B cell (primary cell): ENCODE measurements at regions not wholly inside any gene's neighbourhood (a gene's known extent, or its start where the extent isn't known, plus 50 kb on each side); places are given as distances from the start of the nearest gene placed in this dataset.

ENCODE experiments used
- ATAC-seq: fragments of 200-7000 bp; cut with Tn5 transposase; one replicate; pipeline ENCODE4 v1.10.0; 2021; ENCODE audit warnings: low read depth, mild to moderate bottlenecking, moderate number of reproducible peaks, moderate library complexity
- CTCF ChIA-PET: fragments of 350-600 bp; sonication (Branson Sonifier 250); formaldehyde crosslinking; loops from one replicate; lab custom pipeline; 2021; ENCODE audit warnings: antibody characterized with exemption, inconsistent platforms; lab: Charles Lee
- POLR2A ChIA-PET: fragments of 350-600 bp; sonication (Branson Sonifier 250); formaldehyde crosslinking; loops from one replicate; lab custom pipeline; 2021; ENCODE audit warnings: antibody characterized with exemption; lab: Charles Lee
- DNase-seq: peaks from one replicate; pipeline ENCODE4 v3.0.0; 2013
- H2AFZ ChIP-seq: 2 replicates; pipeline ENCODE4 v1.6.1; 2012; ENCODE audit warnings: mild to moderate bottlenecking, low read depth, low read length; ENCODE audit not compliant: insufficient read depth, poor library complexity, severe bottlenecking
- H3K27ac ChIP-seq, 2 donors: 1 replicate in 1 of 2; 2 replicates in 1 of 2; pipeline ENCODE4 v1.5.1; 2012 to 2013; ENCODE audit warnings: low read length in 2 of 2, mild to moderate bottlenecking in 2 of 2, moderate library complexity in 1 of 2
- H3K27me3 ChIP-seq, 4 experiments: fragments of 200-600 bp in 1 of 4; sonication (generic) in 1 of 4; replicated peaks in 1 of 4; 1 replicate in 2 of 4; 2 replicates in 2 of 4; pipeline versions ENCODE4 v1.6.1 to v1.7.0; 2013 to 2016; ENCODE audit warnings: low read length in 3 of 4, mild to moderate bottlenecking in 2 of 4, mixed read lengths in 1 of 4, moderate library complexity in 1 of 4; ENCODE audit not compliant: insufficient read depth in 4 of 4, control insufficient read depth in 3 of 4; ENCODE audit errors: control extremely low read depth in 1 of 4
- H3K36me3 ChIP-seq, 2 experiments: replicated peaks in 1 of 2; 1 replicate in 1 of 2; 2 replicates in 1 of 2; pipeline versions ENCODE4 v1.6.1 to v1.7.1; 2013; ENCODE audit warnings: low read length in 1 of 2; ENCODE audit not compliant: insufficient read depth in 2 of 2, control insufficient read depth in 1 of 2; ENCODE audit errors: control extremely low read depth in 1 of 2, extremely low read depth in 1 of 2
- H3K4me1 ChIP-seq, 2 donors: fragments of 200-600 bp in 1 of 2; sonication (generic) in 1 of 2; 1 replicate in 1 of 2; 2 replicates in 1 of 2; pipeline versions ENCODE4 v1.5.1 to v1.6.1; 2013 to 2017; ENCODE audit warnings: low read length in 2 of 2; ENCODE audit not compliant: control insufficient read depth in 2 of 2, insufficient read depth in 2 of 2
- H3K4me2 ChIP-seq: replicated peaks from 2 replicates; pipeline ENCODE3; 2012; ENCODE audit warnings: mild to moderate bottlenecking, low read depth, low read length; ENCODE audit not compliant: poor library complexity, severe bottlenecking
- H3K4me3 ChIP-seq, 5 experiments: fragments of 200-600 bp in 1 of 5; sonication (generic) in 1 of 5; 1 replicate in 3 of 5; 2 replicates in 2 of 5; pipeline versions ENCODE4 v1.5.1 to v1.7.0; 2011 to 2016; ENCODE audit warnings: low read length in 4 of 5, mild to moderate bottlenecking in 4 of 5, low read depth in 2 of 5, control low read depth in 1 of 5, moderate library complexity in 1 of 5; ENCODE audit not compliant: insufficient read depth in 1 of 5; ENCODE audit errors: control extremely low read depth in 1 of 5, extremely low read depth in 1 of 5
- H3K79me2 ChIP-seq: fragments of 200-600 bp; sonication (generic); one replicate; pipeline ENCODE4 v1.6.0; 2016; ENCODE audit warnings: low read length; ENCODE audit not compliant: control insufficient read depth, insufficient read depth
- H3K9ac ChIP-seq: fragments of 200-600 bp; sonication (generic); 2 replicates; pipeline ENCODE4 v1.6.1; 2017; ENCODE audit warnings: mild to moderate bottlenecking, low read length, moderate library complexity
- H3K9me3 ChIP-seq, 3 donors: one replicate each; pipeline versions ENCODE4 v1.6.1 to v1.7.1; 2013; ENCODE audit warnings: low read length in 2 of 3; ENCODE audit not compliant: control insufficient read depth in 2 of 3, insufficient read depth in 1 of 3; ENCODE audit errors: control extremely low read depth in 1 of 3
- H4K20me1 ChIP-seq: 2 replicates; pipeline ENCODE4 v1.6.0; 2012; ENCODE audit warnings: mild to moderate bottlenecking, low read length; ENCODE audit not compliant: insufficient read depth, control insufficient read depth, poor library complexity, severe bottlenecking
- H3K27ac Mint-ChIP-seq: one replicate; pipeline ENCODE4 v1.8.0; 2021; ENCODE audit warnings: mixed read lengths
- H3K27me3 Mint-ChIP-seq: one replicate; pipeline ENCODE4 v1.8.0; 2021; ENCODE audit warnings: mixed read lengths
- H3K4me1 Mint-ChIP-seq: one replicate; pipeline ENCODE4 v1.8.0; 2021; ENCODE audit warnings: mixed read lengths
- H3K4me3 Mint-ChIP-seq: one replicate; pipeline ENCODE4 v1.8.0; 2021; ENCODE audit warnings: mixed read lengths
- H3K9me3 Mint-ChIP-seq: one replicate; pipeline ENCODE4 v1.8.0; 2022; ENCODE audit warnings: mixed read lengths; ENCODE audit not compliant: insufficient read depth
- EZH2 ChIP-seq: IDR thresholded peaks from 2 replicates; pipeline ENCODE4 v1.6.1; 2012; ENCODE audit warnings: borderline replicate concordance, low read depth, mild to moderate bottlenecking, moderate library complexity, low read length; ENCODE audit not compliant: insufficient read depth, poor library complexity, severe bottlenecking
- WGBS: methylation state at CpG from one replicate; pipeline ENCODE4 v1.1.5; 2013; ENCODE audit warnings: missing lambda C conversion rate; ENCODE audit not compliant: insufficient coverage; 5-methylcytosine and 5-hydroxymethylcytosine counted together
- intact Hi-C: fragments of 100-400 bp; cut with micrococcal nuclease; formaldehyde crosslinking; loops from one replicate; pipeline ENCODE4 v1.10.0; 2022
- TF ChIP-seq, protein P1 (sequence below): fragments of 200-600 bp; IDR thresholded peaks from one replicate; pipeline ENCODE4 v1.8.0; 2022; ENCODE audit warnings: antibody characterized with exemption, mild to moderate bottlenecking

DNA sequence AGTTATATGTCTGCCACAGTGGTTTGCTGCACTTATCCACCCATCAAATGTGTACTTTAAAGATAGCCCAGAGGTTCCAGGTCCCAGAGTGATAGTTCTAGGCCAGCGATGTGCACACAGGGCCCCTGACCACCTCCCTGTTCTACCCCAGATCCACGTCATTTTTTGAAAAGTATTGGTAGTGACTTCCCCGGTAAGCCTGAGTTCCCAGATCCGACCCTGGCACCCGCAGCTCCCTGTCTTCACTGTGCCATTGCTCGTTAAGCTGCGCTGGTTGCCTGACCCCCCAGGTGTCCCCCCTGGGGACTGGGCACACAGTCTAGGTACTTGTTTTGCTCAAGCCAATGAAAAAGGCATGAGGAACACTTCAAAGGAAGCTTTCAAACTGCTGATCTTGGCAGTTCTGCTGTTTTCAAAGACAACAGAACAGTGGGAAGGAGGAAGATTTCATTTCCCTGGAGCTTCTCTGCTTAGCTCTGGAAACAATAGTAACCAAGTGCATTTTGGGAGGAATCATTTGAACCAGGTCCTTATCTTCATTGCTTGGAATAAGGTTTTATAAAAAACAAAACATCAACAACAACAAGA is 116.3 kb upstream of the TAB2 start:
- ATAC-seq (no peak), DNase-seq (no peak)
- Histone ChIP-seq H3K4me1 (no peaks in the 10 kb centered on the region), H3K9ac (no peak overlapping the region), H2AFZ (no peak overlapping the region), H3K36me3 (no peaks in the 10 kb centered on the region), H3K79me2 (no peaks in the 10 kb centered on the region), H3K4me3 (no peak overlapping the region), H4K20me1 (no peaks in the 10 kb centered on the region), H3K27ac (no peak overlapping the region), H3K9me3 (peaks cover 0 to 6% (median 4%) of the 10 kb centered on the region in 3 donors), H3K27me3 (no peaks in the 10 kb centered on the region), H3K4me2 (no peak overlapping the region)
- no peaks in the 10 kb centered on the region for H3K4me1 Mint-ChIP-seq
- H3K4me3 Mint-ChIP-seq: no peak overlapping the region
- no peaks in the 10 kb centered on the region for H3K9me3 Mint-ChIP-seq
- H3K27me3 Mint-ChIP-seq: no peaks in the 10 kb centered on the region
- ChIA-PET POLR2A (no interaction called here), CTCF (no interaction called here)
- intact Hi-C loops: no loop called here
- no peak overlapping the region for H3K27ac Mint-ChIP-seq
- TF ChIP-seq, protein P1, sequence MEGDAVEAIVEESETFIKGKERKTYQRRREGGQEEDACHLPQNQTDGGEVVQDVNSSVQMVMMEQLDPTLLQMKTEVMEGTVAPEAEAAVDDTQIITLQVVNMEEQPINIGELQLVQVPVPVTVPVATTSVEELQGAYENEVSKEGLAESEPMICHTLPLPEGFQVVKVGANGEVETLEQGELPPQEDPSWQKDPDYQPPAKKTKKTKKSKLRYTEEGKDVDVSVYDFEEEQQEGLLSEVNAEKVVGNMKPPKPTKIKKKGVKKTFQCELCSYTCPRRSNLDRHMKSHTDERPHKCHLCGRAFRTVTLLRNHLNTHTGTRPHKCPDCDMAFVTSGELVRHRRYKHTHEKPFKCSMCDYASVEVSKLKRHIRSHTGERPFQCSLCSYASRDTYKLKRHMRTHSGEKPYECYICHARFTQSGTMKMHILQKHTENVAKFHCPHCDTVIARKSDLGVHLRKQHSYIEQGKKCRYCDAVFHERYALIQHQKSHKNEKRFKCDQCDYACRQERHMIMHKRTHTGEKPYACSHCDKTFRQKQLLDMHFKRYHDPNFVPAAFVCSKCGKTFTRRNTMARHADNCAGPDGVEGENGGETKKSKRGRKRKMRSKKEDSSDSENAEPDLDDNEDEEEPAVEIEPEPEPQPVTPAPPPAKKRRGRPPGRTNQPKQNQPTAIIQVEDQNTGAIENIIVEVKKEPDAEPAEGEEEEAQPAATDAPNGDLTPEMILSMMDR: no peak
- TF ChIP-seq EZH2: no peak
- 98% methylated on average over 7 of the region's 7 CpGs for WGBS

DNA sequence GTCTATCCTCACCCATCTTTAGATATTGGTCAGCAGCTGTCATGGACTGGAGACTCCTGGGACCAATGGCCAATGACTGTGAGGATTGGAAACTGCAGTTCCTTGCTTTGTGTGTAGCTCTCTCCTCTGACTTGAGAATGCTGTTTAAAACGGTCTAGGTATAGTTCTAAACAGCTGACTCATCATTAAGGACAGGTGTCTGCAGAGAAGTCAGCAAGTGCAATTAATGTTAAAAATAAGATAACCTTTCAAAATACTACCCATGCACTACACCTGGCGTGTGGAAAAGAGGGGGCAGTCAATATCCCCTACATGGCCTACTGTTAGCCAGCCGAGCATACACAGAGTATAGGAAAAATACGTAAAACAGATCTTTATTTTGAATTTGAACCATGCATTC is 115.4 kb upstream of the TAB2 start:
- Histone ChIP-seq H2AFZ (no peak overlapping the region), H4K20me1 (no peaks in the 10 kb centered on the region), H3K9ac (no peak overlapping the region), H3K9me3 (peaks cover 0 to 6% (median 4%) of the 10 kb centered on the region in 3 donors), H3K79me2 (no peaks in the 10 kb centered on the region), H3K36me3 (no peaks in the 10 kb centered on the region), H3K4me2 (no peak overlapping the region), H3K27me3 (no peaks in the 10 kb centered on the region), H3K4me1 (no peaks in the 10 kb centered on the region), H3K27ac (no peak overlapping the region), H3K4me3 (no peak overlapping the region)
- Mint-ChIP-seq H3K9me3 (no peaks in the 10 kb centered on the region), H3K4me3 (no peak overlapping the region), H3K4me1 (no peaks in the 10 kb centered on the region), H3K27ac (no peak overlapping the region), H3K27me3 (no peaks in the 10 kb centered on the region)
- ATAC-seq: no peak
- DNase-seq: no peak
- intact Hi-C loops: no loop called here
- TF ChIP-seq, protein P1: no peak
- no peak for TF ChIP-seq EZH2
- WGBS: 100% methylated on average over 2 of the region's 4 CpGs
- ChIA-PET CTCF (no interaction called here), POLR2A (no interaction called here)
